Activated T-cell treated with anti-CD3 and anti-CD28 coated beads, Interleukin-2, amount 50 U/mL, for 4 hours (primary cell): ENCODE measurements at regions not wholly inside any gene's neighbourhood (a gene's known extent, or its start where the extent isn't known, plus 50 kb on each side); places are given as distances from the start of the nearest gene placed in this dataset.
A peak's percentile ranks its signal among the peaks of the same experiment; 100 is the strongest.
"Not testable (repeated sequence)": the region's sequence is repeated elsewhere in the genome, so short reads cannot be mapped to it uniquely, and the experiment has no call there.

Experiments used
- ATAC-seq, 2 donors: fragments of 200-7000 bp; cut with Tn5 transposase; one replicate each; pipeline ENCODE4 v1.10.0; 2021
- DNase-seq: peaks from one replicate; pipeline ENCODE4 v3.0.0-alpha.2; 2020
- H3K27me3 Mint-ChIP-seq: one replicate; pipeline ENCODE4 v1.8.0; 2021; ENCODE audit warnings: low read depth, mixed read lengths
- H3K36me3 Mint-ChIP-seq: one replicate; pipeline ENCODE4 v1.8.0; 2022; ENCODE audit warnings: mixed read lengths; ENCODE audit not compliant: insufficient read depth
- H3K4me1 Mint-ChIP-seq: one replicate; pipeline ENCODE4 v1.8.0; 2021; ENCODE audit warnings: low read depth, mixed read lengths
- H3K4me3 Mint-ChIP-seq: one replicate; pipeline ENCODE4 v1.8.0; 2021; ENCODE audit warnings: mild to moderate bottlenecking, moderate library complexity, mixed read lengths
- H3K9me3 Mint-ChIP-seq: one replicate; pipeline ENCODE4 v1.8.0; 2021; ENCODE audit warnings: mixed read lengths

DNA sequence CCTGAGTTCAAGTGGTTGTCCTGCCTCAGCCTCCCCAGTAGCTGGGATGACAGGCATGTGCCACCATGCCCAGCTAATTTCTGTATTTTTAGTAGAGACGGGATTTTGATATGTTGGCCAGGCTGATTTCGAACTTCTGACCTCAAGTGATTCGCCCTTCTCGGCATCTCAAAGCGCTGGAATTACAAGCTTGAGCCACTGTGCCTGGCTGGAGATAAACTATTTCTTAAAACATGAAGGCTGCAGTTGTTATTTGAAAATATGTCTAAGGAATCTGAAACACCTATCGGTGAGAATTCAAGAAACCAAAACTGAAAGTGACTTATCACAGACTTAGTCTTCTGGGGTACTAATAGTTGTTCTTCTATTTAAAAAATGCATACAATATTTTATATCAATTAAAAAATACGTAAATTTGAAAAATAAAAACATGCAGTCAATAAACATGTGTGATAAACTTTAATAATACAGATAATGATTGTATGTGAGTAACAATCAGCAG, 176.9 kb upstream of the PRSS58 start:
- Mint-ChIP-seq H3K9me3 (no peaks in the 10 kb centered on the region), H3K4me3 (peak overlapping the region; percentile 74), H3K4me1 (peaks cover 41% of the 10 kb centered on the region), H3K27me3 (no peaks in the 10 kb centered on the region), H3K36me3 (no peaks in the 10 kb centered on the region)
- ATAC-seq = no peak
- no peak for DNase-seq

DNA sequence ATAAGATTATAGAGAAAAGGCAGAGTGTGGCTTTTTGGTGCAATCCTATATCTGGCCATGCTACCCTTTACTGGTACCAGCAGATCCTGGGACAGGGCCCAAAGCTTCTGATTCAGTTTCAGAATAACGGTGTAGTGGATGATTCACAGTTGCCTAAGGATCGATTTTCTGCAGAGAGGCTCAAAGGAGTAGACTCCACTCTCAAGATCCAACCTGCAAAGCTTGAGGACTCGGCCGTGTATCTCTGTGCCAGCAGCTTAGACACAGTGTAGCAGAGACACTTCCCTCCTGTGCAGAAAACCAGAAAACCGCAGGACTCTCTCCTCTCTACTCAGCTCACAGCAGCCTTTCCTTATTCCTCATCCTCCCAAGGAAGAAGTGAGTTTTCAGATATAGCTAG, 176.3 kb upstream of the PRSS58 start:
- not testable (repeated sequence) for H3K27me3 Mint-ChIP-seq, H3K36me3 Mint-ChIP-seq, DNase-seq, H3K9me3 Mint-ChIP-seq
- Mint-ChIP-seq H3K4me3 (peak overlapping the region; percentile 74), H3K4me1 (peaks cover 40% of the 10 kb centered on the region)
- peak; percentile 54 to 64 for ATAC-seq

DNA sequence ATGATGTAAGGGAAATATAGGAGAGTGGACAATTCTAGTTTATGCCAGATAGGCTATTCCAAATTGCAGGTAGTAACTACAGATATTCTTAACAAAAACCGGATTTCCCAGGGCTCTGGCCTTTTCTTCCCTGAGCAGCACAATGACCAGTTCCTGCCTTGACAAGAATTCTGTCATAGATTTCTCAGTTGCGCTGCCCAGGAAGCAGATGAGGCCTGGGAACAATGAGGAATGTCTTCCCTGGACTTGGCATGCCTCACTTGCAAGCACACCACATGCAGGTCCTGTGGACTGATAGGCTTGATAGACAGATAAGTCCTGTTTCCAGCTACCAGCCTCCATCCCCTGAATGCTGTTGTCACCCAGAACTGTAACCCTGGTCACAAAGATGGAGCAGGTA, 174.5 kb upstream of the PRSS58 start:
- Mint-ChIP-seq H3K27me3 (no peaks in the 10 kb centered on the region), H3K4me3 (no peak overlapping the region), H3K36me3 (no peaks in the 10 kb centered on the region), H3K4me1 (peaks cover 39% of the 10 kb centered on the region), H3K9me3 (no peaks in the 10 kb centered on the region)
- DNase-seq (no peak), ATAC-seq (no peak)

DNA sequence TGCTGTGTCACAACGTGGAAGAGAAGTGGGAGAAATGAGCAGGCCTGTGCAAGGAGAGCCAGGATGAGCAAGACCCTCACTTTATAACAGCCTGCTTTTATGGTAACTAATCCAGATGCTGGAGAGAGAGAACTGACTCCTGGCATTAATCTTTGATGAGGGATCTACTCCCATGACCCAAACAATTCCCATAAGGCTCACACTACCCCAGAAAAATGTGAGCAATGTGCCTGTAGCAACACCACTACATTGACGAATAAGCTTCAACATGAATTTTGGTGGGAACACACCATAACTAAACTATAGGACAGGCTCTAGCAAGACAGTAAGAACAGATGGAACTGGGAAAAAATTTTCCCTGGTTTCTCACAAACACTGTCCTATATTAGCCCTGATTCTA, 173.6 kb upstream of the PRSS58 start:
- H3K4me1 Mint-ChIP-seq = peaks cover 39% of the 10 kb centered on the region
- ATAC-seq = no peak
- H3K4me3 Mint-ChIP-seq = no peak overlapping the region
- DNase-seq = no peak
- H3K36me3 Mint-ChIP-seq = no peaks in the 10 kb centered on the region
- no peaks in the 10 kb centered on the region for H3K9me3 Mint-ChIP-seq
- H3K27me3 Mint-ChIP-seq = no peaks in the 10 kb centered on the region

DNA sequence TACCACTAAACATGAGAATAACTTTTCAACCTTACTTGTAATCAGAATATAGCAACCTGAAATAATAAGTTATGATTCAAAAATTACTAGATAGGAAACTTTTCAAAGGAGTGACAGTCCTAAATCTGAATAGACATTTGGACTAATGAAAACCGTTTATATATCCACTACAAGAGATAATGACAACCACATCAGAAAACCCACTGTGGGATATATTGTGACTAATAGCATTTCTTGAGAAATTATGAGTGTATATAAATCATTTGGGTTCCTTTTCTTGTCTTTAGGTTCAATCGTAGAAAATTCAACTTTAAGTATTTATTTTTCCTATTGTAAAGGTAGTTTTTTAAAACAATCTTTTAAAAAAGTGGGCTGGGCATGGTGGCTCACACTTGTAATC, 170.2 kb upstream of the PRSS58 start:
- Mint-ChIP-seq H3K27me3 (no peaks in the 10 kb centered on the region), H3K9me3 (no peaks in the 10 kb centered on the region), H3K36me3 (no peaks in the 10 kb centered on the region), H3K4me3 (no peak overlapping the region), H3K4me1 (peaks cover 15% of the 10 kb centered on the region)
- DNase-seq (no peak), ATAC-seq (peak; percentile 54 to 56)

DNA sequence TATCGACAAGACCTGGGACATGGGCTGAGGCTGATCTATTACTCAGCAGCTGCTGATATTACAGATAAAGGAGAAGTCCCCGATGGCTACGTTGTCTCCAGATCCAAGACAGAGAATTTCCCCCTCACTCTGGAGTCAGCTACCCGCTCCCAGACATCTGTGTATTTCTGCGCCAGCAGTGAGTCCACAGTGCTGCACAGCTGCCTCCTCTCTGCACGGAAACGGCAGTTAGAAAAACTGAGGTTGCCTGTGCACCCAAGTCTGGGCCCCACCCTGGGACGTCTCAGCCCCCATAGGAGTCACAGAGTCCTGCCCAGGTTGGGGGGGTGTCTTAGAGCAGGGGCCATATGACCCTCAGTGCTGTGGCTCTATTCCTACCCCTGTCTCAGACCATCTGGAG, 167.4 kb upstream of the PRSS58 start:
- H3K9me3 Mint-ChIP-seq = no peaks in the 10 kb centered on the region
- H3K27me3 Mint-ChIP-seq = no peaks in the 10 kb centered on the region
- no peaks in the 10 kb centered on the region for H3K36me3 Mint-ChIP-seq
- ATAC-seq (no peak), DNase-seq (no peak)
- H3K4me3 Mint-ChIP-seq = no peak overlapping the region
- peaks cover 13% of the 10 kb centered on the region for H3K4me1 Mint-ChIP-seq

DNA sequence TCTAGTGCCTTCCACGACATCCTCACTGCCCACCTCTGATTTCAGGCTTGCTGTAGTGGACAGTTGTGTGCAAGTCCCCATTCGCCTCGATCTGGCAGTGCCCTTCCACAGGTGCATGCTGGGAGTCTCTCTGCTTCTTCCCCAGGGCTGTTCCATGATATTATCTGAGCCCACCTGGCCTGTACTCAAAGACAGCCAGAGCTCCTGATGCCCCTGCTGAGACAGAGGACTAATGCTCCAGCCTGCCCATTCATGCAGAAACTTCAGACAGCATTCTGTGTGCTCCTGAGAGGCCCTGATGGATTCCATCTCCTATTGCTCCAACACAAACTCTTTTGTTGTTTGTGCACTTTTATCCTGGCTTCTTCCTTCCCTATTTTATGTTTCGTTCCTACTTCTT, 164.8 kb upstream of the PRSS58 start:
- H3K4me3 Mint-ChIP-seq = no peak overlapping the region

DNA sequence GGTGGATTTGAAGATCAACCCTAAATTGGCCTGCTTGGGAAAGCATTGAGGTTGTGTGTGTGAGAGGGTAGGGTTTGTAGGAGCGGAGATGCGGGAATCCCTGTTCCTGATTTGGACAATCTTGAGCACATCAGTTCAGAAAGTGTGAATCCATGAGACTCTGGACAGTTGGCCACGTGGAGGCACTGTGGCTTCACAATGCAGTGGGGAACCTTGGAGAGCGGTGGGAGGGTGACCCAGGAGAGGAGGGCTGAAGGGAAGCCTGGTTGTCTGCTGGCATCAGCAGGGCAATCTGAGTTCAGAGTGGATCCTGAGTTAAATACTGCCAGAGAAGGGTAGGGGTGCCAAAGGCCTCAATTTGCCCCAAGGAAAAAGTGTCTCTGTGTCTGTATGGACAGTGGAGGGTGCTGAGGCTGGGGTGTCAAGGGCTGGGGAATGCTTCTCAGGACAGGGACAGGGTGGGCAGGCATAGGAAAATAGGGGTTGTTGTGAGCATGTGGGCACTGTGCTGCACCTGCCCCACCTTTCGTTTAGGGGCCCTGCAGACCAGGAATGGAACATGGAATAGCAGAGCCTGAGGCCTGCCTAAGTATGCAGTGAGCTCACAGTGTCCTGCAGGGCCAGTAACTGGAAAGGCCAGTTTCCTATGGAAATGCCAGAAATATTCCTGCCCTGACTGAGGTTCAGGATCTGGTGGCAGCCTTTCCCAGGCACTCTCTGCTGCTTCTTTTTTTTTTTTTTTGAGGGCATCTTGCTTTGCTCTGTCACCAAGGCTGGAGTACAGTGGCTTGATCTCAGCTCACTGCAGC, 162.9 kb upstream of the PRSS58 start:
- Mint-ChIP-seq H3K27me3 (no peaks in the 10 kb centered on the region), H3K4me1 (peaks cover 2% of the 10 kb centered on the region), H3K4me3 (no peak overlapping the region), H3K36me3 (no peaks in the 10 kb centered on the region), H3K9me3 (no peaks in the 10 kb centered on the region)
- ATAC-seq (no peak), DNase-seq (no peak)

More for the DNA sequence above, 164.8 kb upstream of the PRSS58 start:
- no peaks in the 10 kb centered on the region for H3K36me3 Mint-ChIP-seq
- no peaks in the 10 kb centered on the region for H3K27me3 Mint-ChIP-seq
- no peaks in the 10 kb centered on the region for H3K9me3 Mint-ChIP-seq
- ATAC-seq = no peak
- DNase-seq = no peak
- H3K4me1 Mint-ChIP-seq = peaks cover 2% of the 10 kb centered on the region

DNA sequence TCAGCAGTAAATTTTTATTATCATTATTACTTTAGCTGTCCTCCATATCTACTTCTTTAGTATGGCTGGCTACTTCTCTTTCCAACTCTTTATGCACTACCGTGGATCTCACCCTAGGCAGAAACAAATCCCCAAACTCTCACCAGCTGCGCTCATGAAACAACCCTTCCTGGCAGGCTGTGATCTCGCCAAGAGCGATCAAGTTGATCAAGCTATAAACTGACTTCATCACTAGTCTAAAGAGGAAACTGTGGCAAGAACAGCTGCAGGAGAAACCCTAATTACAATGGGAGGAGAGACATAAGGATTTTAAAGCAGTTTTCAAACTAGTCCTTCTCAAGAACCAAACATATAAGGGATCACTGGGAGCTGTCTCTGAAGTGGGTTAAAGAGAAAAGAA, 160.5 kb upstream of the PRSS58 start:
- DNase-seq = no peak
- no peaks in the 10 kb centered on the region for H3K9me3 Mint-ChIP-seq
- ATAC-seq = no peak
- H3K4me3 Mint-ChIP-seq = no peak overlapping the region
- H3K27me3 Mint-ChIP-seq = no peaks in the 10 kb centered on the region
- no peaks in the 10 kb centered on the region for H3K36me3 Mint-ChIP-seq
- peaks cover 2% of the 10 kb centered on the region for H3K4me1 Mint-ChIP-seq

DNA sequence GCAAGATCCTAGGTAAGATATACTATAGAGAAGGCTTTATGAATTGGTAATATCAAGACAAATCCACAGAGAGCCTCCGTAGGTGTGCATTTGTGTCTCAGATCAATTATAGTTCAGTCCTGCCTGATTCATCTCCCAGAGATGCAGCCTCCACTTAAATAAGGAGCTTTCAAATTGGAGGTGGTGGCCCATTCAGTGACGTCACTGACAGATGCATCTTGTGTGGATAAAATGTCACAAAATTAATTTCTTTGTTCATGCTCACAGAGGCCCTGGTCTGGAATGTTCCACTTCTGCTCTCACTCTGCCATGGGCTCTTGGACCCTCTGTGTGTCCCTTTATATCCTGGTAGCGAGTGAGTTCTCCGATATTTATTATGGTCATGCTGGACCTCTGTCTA, 157.1 kb upstream of the PRSS58 start:
- H3K27me3 Mint-ChIP-seq = no peaks in the 10 kb centered on the region
- no peak overlapping the region for H3K4me3 Mint-ChIP-seq
- no peaks in the 10 kb centered on the region for H3K9me3 Mint-ChIP-seq
- ATAC-seq = no peak
- DNase-seq = no peak
- peaks cover 2% of the 10 kb centered on the region for H3K4me1 Mint-ChIP-seq
- no peaks in the 10 kb centered on the region for H3K36me3 Mint-ChIP-seq

DNA sequence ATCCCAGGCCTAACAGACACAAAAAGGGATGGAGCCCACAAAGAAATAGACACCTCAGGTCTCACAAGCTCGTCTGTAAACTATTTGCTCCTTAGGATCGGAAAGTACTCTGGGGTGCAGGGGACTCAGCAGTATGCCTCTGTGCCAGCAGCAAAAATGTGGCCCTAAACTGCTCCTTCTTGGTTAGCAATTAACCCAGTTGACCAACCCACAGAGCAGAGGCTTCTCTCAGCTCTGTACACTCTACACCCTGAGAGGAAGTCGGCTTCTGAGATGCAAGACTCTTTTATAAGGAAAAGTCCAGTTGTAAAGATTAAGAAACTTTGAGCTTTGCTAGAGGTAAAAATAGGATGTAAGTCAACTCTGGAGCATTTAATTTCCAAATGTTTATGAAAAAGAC, 156.3 kb upstream of the PRSS58 start:
- Mint-ChIP-seq H3K27me3 (no peaks in the 10 kb centered on the region), H3K9me3 (no peaks in the 10 kb centered on the region), H3K36me3 (no peaks in the 10 kb centered on the region), H3K4me1 (peaks cover 2% of the 10 kb centered on the region), H3K4me3 (no peak overlapping the region)
- no peak for ATAC-seq
- no peak for DNase-seq

DNA sequence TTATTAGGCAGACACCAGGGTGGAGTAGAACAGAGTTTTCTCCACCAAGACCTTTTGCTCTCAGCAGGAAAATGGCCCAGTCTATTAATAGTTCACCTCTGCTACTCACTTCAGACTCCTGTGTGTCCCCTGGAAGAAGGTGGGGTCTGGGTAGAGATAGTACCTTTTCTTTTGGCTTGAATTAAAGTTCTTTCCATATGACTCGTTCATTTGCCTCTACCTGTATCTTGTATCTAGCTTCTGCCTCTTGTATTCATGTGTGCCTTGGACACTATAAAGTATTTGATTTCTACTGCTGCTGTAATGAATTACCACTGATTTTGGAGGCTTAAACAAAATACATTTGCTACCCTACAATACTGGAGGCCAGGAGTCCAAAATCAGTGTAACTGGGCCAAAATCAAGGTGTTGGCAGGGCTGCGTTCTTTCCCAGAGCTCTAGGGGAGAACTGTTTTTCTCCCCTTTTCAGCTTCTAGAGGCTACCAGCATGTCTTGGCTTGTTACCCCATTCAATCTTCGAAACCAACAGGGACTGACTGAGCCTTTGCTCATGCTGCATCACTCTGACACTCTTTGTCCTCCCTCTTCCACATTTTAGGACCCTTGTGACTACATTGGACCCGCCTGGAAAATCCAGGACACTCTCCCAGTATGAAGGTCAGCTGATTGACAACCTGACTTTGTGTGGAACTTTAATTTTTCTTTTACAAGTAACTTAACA, 155.6 kb upstream of the PRSS58 start:
- no peaks in the 10 kb centered on the region for H3K9me3 Mint-ChIP-seq
- H3K4me3 Mint-ChIP-seq = no peak overlapping the region
- no peaks in the 10 kb centered on the region for H3K36me3 Mint-ChIP-seq
- peaks cover 2% of the 10 kb centered on the region for H3K4me1 Mint-ChIP-seq
- H3K27me3 Mint-ChIP-seq = no peaks in the 10 kb centered on the region
- DNase-seq = no peak
- ATAC-seq = no peak

DNA sequence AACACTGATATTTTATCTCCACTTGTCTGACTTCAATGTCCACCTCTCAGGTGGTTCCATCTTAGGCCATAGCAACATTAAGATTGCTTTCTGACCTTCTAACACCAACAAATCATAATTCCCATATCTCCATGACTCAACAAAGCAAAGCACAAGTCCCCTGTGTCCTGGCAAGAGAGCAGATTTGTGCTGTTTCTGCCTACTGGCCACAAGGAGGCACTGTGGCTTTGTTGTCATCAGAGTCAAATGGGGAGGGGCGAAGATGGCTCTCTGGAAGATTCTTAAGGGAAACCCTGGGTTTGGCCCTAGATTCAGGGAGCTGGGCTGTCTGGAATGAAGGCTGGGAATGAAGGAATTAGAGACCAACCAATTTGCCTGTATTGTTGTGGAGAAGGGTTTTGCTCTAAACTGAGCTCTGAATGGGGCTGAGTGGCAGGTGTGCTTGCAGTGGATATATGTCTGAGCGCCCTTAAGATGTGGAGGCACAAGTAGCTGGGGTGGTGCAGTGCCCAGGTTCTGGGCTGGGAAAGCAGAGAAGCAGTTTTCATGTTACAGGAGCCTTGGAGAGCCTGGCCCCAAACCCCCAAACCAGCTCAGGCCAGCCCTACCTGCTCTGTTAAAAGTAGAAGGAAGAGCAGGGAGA, 154.8 kb upstream of the PRSS58 start:
- H3K27me3 Mint-ChIP-seq = no peaks in the 10 kb centered on the region
- DNase-seq (peak; percentile 14), ATAC-seq (peak; percentile 71 to 78)
- no peaks in the 10 kb centered on the region for H3K9me3 Mint-ChIP-seq
- H3K4me3 Mint-ChIP-seq = no peak overlapping the region
- H3K36me3 Mint-ChIP-seq = no peaks in the 10 kb centered on the region
- H3K4me1 Mint-ChIP-seq = no peaks in the 10 kb centered on the region

DNA sequence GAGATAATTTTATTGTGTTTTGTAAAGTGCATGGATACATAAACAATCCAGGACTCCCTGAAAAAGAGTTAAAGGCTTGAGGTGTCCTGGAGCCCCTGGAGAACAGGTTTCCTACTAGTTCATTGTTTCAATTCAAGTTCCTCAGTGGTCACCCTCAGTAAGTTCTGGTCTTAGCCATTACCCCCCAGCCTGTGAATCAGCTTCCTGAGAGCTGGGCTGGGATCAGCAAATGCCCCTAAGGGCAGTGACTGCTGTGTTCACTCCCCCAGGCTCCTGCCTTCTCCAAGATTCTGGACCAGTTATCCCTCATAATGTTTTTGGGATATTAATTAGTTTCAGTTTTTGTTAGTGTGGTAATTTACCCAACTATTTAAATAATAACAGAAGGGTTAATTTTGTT, 151.6 kb upstream of the PRSS58 start:
- no peak for ATAC-seq
- H3K4me1 Mint-ChIP-seq = no peaks in the 10 kb centered on the region
- H3K36me3 Mint-ChIP-seq = no peaks in the 10 kb centered on the region
- no peak overlapping the region for H3K4me3 Mint-ChIP-seq
- no peaks in the 10 kb centered on the region for H3K27me3 Mint-ChIP-seq
- DNase-seq = no peak
- no peaks in the 10 kb centered on the region for H3K9me3 Mint-ChIP-seq

DNA sequence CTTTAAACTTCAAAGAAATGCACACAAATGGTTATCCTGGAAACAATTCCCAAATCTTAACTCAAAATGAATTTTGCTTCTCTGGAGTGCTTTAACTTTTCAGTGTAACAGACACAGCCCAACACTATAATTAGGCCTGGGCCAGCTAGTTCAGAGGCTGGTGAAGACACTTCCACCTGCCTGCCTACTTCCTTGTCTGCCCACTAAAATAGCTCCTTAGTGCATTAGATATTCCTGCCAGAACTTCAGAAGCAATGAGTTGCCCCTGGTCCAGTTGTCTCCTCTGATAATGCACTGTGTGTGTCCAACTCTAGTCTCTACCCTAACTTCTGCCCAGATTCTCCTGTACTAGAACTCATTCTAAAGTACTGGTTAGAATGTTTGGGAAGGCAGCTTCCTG, 150.9 kb upstream of the PRSS58 start:
- Mint-ChIP-seq H3K9me3 (no peaks in the 10 kb centered on the region), H3K27me3 (no peaks in the 10 kb centered on the region), H3K4me1 (no peaks in the 10 kb centered on the region), H3K36me3 (no peaks in the 10 kb centered on the region), H3K4me3 (no peak overlapping the region)
- DNase-seq (no peak), ATAC-seq (no peak)
